ENCODE measurements at regions not wholly inside any gene's neighbourhood (a gene's known extent, or its start where the extent isn't known, plus 50 kb on each side); places are given as distances from the start of the nearest gene placed in this dataset.

- TF ChIP-seq, protein P1, sequence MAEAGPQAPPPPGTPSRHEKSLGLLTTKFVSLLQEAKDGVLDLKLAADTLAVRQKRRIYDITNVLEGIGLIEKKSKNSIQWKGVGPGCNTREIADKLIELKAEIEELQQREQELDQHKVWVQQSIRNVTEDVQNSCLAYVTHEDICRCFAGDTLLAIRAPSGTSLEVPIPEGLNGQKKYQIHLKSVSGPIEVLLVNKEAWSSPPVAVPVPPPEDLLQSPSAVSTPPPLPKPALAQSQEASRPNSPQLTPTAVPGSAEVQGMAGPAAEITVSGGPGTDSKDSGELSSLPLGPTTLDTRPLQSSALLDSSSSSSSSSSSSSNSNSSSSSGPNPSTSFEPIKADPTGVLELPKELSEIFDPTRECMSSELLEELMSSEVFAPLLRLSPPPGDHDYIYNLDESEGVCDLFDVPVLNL (CRISPR knock-in tag; IDR thresholded peaks at IDR 0.05; ENCODE audit: borderline replicate concordance, low read depth): no peak
- no peak for TF ChIP-seq TEAD1 (CRISPR knock-in tag; IDR thresholded peaks at IDR 0.05)
- TF ChIP-seq, protein P2, sequence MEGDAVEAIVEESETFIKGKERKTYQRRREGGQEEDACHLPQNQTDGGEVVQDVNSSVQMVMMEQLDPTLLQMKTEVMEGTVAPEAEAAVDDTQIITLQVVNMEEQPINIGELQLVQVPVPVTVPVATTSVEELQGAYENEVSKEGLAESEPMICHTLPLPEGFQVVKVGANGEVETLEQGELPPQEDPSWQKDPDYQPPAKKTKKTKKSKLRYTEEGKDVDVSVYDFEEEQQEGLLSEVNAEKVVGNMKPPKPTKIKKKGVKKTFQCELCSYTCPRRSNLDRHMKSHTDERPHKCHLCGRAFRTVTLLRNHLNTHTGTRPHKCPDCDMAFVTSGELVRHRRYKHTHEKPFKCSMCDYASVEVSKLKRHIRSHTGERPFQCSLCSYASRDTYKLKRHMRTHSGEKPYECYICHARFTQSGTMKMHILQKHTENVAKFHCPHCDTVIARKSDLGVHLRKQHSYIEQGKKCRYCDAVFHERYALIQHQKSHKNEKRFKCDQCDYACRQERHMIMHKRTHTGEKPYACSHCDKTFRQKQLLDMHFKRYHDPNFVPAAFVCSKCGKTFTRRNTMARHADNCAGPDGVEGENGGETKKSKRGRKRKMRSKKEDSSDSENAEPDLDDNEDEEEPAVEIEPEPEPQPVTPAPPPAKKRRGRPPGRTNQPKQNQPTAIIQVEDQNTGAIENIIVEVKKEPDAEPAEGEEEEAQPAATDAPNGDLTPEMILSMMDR (IDR thresholded peaks at IDR 0.05): no peak
Measured at GRCh38 chr4:10320130-10320529, 137.1 kb downstream of the ZNF518B start.

All from WTC11 (cell line).